IMR-90 (cell line): ENCODE measurements at regions not wholly inside any gene's neighbourhood (a gene's known extent, or its start where the extent isn't known, plus 50 kb on each side); places are given as distances from the start of the nearest gene placed in this dataset.

ENCODE experiments used
- ATAC-seq: fragments of 200-7000 bp; cut with Tn5 transposase; 2 replicates; pipeline ENCODE4 v1.9.1; 2020; ENCODE audit warnings: low read depth, mild to moderate bottlenecking, moderate library complexity
- BruUV-seq: library from RNA; stranded (reverse); fragments of 400-500 nt; replicated peaks from 2 replicates; lab custom pipeline; 2021; lab: Mats Ljungman, UMichigan
- CTCF ChIA-PET: fragments of 300-600 bp; formaldehyde crosslinking; extraction: SDS; loops from one replicate; lab custom pipeline; 2021; ENCODE audit warnings: antibody characterized with exemption; lab: Yijun Ruan, JAX
- POLR2A ChIA-PET: fragments of 300-600 bp; sonication (Branson Sonifier 250); formaldehyde crosslinking; loops from one replicate; lab custom pipeline; 2022; ENCODE audit warnings: antibody characterized with exemption; ENCODE audit not compliant: unreplicated experiment; lab: Charles Lee
- DNase-seq: peaks from one replicate; pipeline ENCODE4 v3.0.0; 2013
- H2AFZ ChIP-seq: replicated peaks from 2 replicates; pipeline ENCODE3; 2013; ENCODE audit warnings: low read length, mild to moderate bottlenecking; ENCODE audit not compliant: poor library complexity
- H2AK5ac ChIP-seq: 2 replicates; pipeline ENCODE4 v1.6.1; 2013; ENCODE audit warnings: low read depth, low read length, inconsistent platforms
- H2AK9ac ChIP-seq: replicated peaks from 2 replicates; pipeline ENCODE3; 2013; ENCODE audit warnings: mild to moderate bottlenecking, low read depth, low read length, moderate library complexity; ENCODE audit not compliant: poor library complexity
- H2BK120ac ChIP-seq: 2 replicates; pipeline ENCODE4 v1.6.1; 2013; ENCODE audit warnings: low read depth, low read length, inconsistent platforms
- H2BK15ac ChIP-seq: 3 replicates; pipeline ENCODE4 v1.6.1; 2013; ENCODE audit warnings: low read depth, low read length, inconsistent platforms
- H2BK20ac ChIP-seq: 2 replicates; pipeline ENCODE4 v1.6.1; 2013; ENCODE audit warnings: low read depth, mild to moderate bottlenecking, inconsistent platforms, low read length, moderate library complexity
- H2BK5ac ChIP-seq: 2 replicates; pipeline ENCODE4 v1.6.1; 2013; ENCODE audit warnings: mild to moderate bottlenecking, low read depth, low read length, inconsistent platforms; ENCODE audit not compliant: poor library complexity, severe bottlenecking
- H3K14ac ChIP-seq: replicated peaks from 2 replicates; pipeline ENCODE4 v1.6.1; 2013; ENCODE audit warnings: low read depth, low read length, inconsistent platforms
- H3K18ac ChIP-seq: 2 replicates; pipeline ENCODE4 v1.6.1; 2013; ENCODE audit warnings: low read depth, low read length, control low read depth
- H3K23ac ChIP-seq: 2 replicates; pipeline ENCODE4 v1.6.1; 2013; ENCODE audit warnings: low read depth, low read length, inconsistent platforms
- H3K27ac ChIP-seq: 2 replicates; pipeline ENCODE4 v1.5.1; 2013; ENCODE audit warnings: mild to moderate bottlenecking, control low read depth, low read length; ENCODE audit not compliant: insufficient read depth
- H3K27me3 ChIP-seq: 2 replicates; pipeline ENCODE4 v1.6.1; 2013; ENCODE audit warnings: low read length; ENCODE audit not compliant: control insufficient read depth, insufficient read depth
- H3K36me3 ChIP-seq: 2 replicates; pipeline ENCODE4 v1.6.1; 2013; ENCODE audit warnings: low read length, mixed read lengths; ENCODE audit not compliant: control insufficient read depth, insufficient read depth
- H3K4ac ChIP-seq: 2 replicates; pipeline ENCODE4 v1.6.1; 2013; ENCODE audit warnings: low read depth, low read length, inconsistent platforms
- H3K4me1 ChIP-seq: 2 replicates; pipeline ENCODE4 v1.6.1; 2013; ENCODE audit warnings: low read length, mixed read lengths; ENCODE audit not compliant: control insufficient read depth, insufficient read depth
- H3K4me2 ChIP-seq: 2 replicates; pipeline ENCODE4 v1.6.1; 2013; ENCODE audit warnings: low read depth, mild to moderate bottlenecking, control low read depth, low read length, moderate library complexity
- H3K4me3 ChIP-seq: 2 replicates; pipeline ENCODE4 v1.5.1; 2013; ENCODE audit warnings: low read depth, mild to moderate bottlenecking, control low read depth, low read length, moderate library complexity; ENCODE audit not compliant: insufficient read depth
- H3K56ac ChIP-seq: 2 replicates; pipeline ENCODE4 v1.6.1; 2013; ENCODE audit warnings: low read length, inconsistent platforms; ENCODE audit not compliant: insufficient read depth; ENCODE audit errors: extremely low read depth
- H3K79me1 ChIP-seq, 2 experiments: 2 replicates each; pipeline ENCODE4 v1.6.1; 2013; ENCODE audit warnings: low read length in 2 of 2, inconsistent platforms in 1 of 2, low read depth in 1 of 2
- H3K9ac ChIP-seq: 2 replicates; pipeline ENCODE4 v1.6.1; 2013; ENCODE audit warnings: low read depth, low read length, control low read depth
- H3K9me1 ChIP-seq: 2 replicates; pipeline ENCODE4 v1.6.1; 2013; ENCODE audit warnings: low read length, inconsistent platforms; ENCODE audit not compliant: insufficient read depth
- H3K9me3 ChIP-seq: 2 replicates; pipeline ENCODE4 v1.6.1; 2013; ENCODE audit warnings: low read length; ENCODE audit not compliant: control insufficient read depth, insufficient read depth
- H4K20me1 ChIP-seq: 2 replicates; pipeline ENCODE4 v1.6.1; 2013; ENCODE audit warnings: low read length, inconsistent platforms; ENCODE audit not compliant: insufficient read depth
- H4K5ac ChIP-seq: 2 replicates; pipeline ENCODE4 v1.6.1; 2013; ENCODE audit warnings: mild to moderate bottlenecking, low read depth, low read length, control low read depth
- H4K8ac ChIP-seq, 2 experiments: 2 replicates each; pipeline ENCODE4 v1.6.1; 2013; ENCODE audit warnings: low read depth in 2 of 2, low read length in 2 of 2, control low read depth in 1 of 2, inconsistent platforms in 1 of 2
- H4K91ac ChIP-seq: 2 replicates; pipeline ENCODE4 v1.6.1; 2013; ENCODE audit warnings: low read depth, low read length, inconsistent platforms; ENCODE audit not compliant: insufficient read depth
- MXI1 ChIP-seq: IDR thresholded peaks from 2 replicates; pipeline ENCODE4 v1.6.1; 2012; ENCODE audit warnings: low read depth, mild to moderate bottlenecking, low read length, moderate library complexity, borderline replicate concordance
- POLR2A ChIP-seq: IDR thresholded peaks from 2 replicates; pipeline ENCODE4 v1.6.1; 2012; ENCODE audit warnings: mild to moderate bottlenecking, low read depth, low read length
- RCOR1 ChIP-seq: IDR thresholded peaks from 2 replicates; pipeline ENCODE4 v1.6.1; 2012; ENCODE audit warnings: mild to moderate bottlenecking, low read length, improper control_type of control experiment; ENCODE audit not compliant: insufficient replicate concordance
- SMC3 ChIP-seq: fragments of 150-350 bp; IDR thresholded peaks from 2 replicates; pipeline ENCODE4 v1.6.1; 2016; ENCODE audit warnings: low read depth, mild to moderate bottlenecking, antibody characterized with exemption, low read length, moderate library complexity
- WGBS, 2 experiments: methylation state at CpG; one replicate each; pipeline versions ENCODE4 v1.1.5 to v1.1.7; 2013; ENCODE audit warnings: missing lambda C conversion rate in 2 of 2; ENCODE audit not compliant: insufficient read length in 1 of 2; ENCODE audit errors: extremely low coverage in 2 of 2; 5-methylcytosine and 5-hydroxymethylcytosine counted together
- dilution Hi-C: fragments of 300-500 bp; cut with HindIII; formaldehyde crosslinking; loops from one replicate; pipeline ENCODE4 v1.14.3; 2018; ENCODE audit warnings: low sequenced_read_pairs; ENCODE audit not compliant: unreplicated experiment
- in situ Hi-C: fragments of 300-500 bp; cut with MboI; formaldehyde crosslinking; loops from 3 replicates; pipeline ENCODE4 v1.14.3; 2019; ENCODE audit warnings: low sequenced_read_pairs, inconsistent platforms, mixed read lengths
- intact Hi-C: fragments of 100-400 bp; cut with micrococcal nuclease; formaldehyde crosslinking; loops from 2 replicates; pipeline ENCODE4 v1.10.0; 2022
- TF ChIP-seq, protein P1 (sequence below): conservative IDR thresholded peaks from 2 replicates; pipeline ENCODE4 v1.5.1; 2012; ENCODE audit warnings: mild to moderate bottlenecking, low read depth, low read length, improper control_type of control experiment
- TF ChIP-seq, protein P2 (sequence below): fragments of 150-350 bp; IDR thresholded peaks from 2 replicates; pipeline ENCODE4 v1.6.1; 2016; ENCODE audit warnings: low read depth, mild to moderate bottlenecking, low read length, moderate library complexity, borderline replicate concordance

DNA sequence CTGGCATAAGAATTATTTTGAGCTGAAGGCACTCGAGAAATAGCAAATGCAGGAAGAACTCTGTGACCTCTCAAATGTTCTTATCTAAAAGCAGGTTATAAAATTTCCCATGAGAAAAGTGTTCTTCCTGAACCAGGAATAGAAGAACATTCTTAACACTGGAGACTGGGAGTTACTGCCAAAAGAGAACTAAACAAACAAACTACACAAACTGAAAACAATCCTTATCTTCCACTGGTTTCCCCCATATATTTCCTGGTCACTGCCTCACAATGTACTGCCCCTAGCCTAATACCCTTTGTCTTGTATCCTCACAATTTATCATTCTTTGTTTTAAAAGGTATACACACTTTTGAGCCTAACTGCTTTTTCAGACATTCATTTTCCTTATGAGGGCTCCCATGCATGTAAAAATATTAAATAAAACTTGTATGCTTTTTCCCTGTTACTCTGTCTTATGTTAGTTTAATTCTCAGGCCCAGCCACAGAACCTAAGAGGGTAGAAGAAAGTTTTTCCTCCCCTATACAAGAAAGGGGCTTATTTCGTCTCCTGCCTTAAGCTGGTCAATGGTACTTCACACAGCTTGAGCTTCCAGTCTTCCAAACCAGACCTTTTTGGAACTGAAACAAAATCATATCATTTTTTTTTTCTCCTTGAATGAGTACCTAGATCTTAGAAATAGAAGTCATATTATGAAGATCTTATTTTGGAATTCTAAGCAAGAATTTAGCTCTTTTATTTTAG, 110.6 kb downstream of the MSTN start:
- H3K36me3 ChIP-seq, result no peaks in the 10 kb centered on the region
- no peak overlapping the region for H4K8ac ChIP-seq
- no peak overlapping the region for H2AK9ac ChIP-seq
- BruUV-seq, result no TSS peak
- H2BK15ac ChIP-seq, result no peak overlapping the region
- no peak for ATAC-seq
- no peak overlapping the region for H2AK5ac ChIP-seq
- H2AFZ ChIP-seq, result no peak overlapping the region
- no peak overlapping the region for H3K4me3 ChIP-seq
- no peak overlapping the region for H2BK120ac ChIP-seq
- no peak overlapping the region for H4K5ac ChIP-seq
- no peak overlapping the region for H3K23ac ChIP-seq
- H4K20me1 ChIP-seq, result no peaks in the 10 kb centered on the region
- intact Hi-C loops (no loop called here), dilution Hi-C loops (no loop called here), in situ Hi-C loops (no loop called here)
- no peaks in the 10 kb centered on the region for H3K79me1 ChIP-seq
- no peaks in the 10 kb centered on the region for H3K9me1 ChIP-seq
- H3K4ac ChIP-seq, result no peak overlapping the region
- H3K18ac ChIP-seq, result no peak overlapping the region
- H3K56ac ChIP-seq, result no peak overlapping the region
- H3K4me1 ChIP-seq, result no peaks in the 10 kb centered on the region
- no peak overlapping the region for H2BK20ac ChIP-seq
- no CpG with 5 or more reads among the region's 2 CpGs for WGBS, 2 experiments
- no peaks in the 10 kb centered on the region for H3K27me3 ChIP-seq
- H2BK5ac ChIP-seq, result no peak overlapping the region
- no peak overlapping the region for H3K14ac ChIP-seq
- TF ChIP-seq, protein P1, sequence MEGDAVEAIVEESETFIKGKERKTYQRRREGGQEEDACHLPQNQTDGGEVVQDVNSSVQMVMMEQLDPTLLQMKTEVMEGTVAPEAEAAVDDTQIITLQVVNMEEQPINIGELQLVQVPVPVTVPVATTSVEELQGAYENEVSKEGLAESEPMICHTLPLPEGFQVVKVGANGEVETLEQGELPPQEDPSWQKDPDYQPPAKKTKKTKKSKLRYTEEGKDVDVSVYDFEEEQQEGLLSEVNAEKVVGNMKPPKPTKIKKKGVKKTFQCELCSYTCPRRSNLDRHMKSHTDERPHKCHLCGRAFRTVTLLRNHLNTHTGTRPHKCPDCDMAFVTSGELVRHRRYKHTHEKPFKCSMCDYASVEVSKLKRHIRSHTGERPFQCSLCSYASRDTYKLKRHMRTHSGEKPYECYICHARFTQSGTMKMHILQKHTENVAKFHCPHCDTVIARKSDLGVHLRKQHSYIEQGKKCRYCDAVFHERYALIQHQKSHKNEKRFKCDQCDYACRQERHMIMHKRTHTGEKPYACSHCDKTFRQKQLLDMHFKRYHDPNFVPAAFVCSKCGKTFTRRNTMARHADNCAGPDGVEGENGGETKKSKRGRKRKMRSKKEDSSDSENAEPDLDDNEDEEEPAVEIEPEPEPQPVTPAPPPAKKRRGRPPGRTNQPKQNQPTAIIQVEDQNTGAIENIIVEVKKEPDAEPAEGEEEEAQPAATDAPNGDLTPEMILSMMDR, result no peak
- TF ChIP-seq POLR2A, result no peak
- TF ChIP-seq RCOR1, result no peak
- no peak for TF ChIP-seq SMC3
- TF ChIP-seq MXI1, result no peak
- TF ChIP-seq, protein P2, sequence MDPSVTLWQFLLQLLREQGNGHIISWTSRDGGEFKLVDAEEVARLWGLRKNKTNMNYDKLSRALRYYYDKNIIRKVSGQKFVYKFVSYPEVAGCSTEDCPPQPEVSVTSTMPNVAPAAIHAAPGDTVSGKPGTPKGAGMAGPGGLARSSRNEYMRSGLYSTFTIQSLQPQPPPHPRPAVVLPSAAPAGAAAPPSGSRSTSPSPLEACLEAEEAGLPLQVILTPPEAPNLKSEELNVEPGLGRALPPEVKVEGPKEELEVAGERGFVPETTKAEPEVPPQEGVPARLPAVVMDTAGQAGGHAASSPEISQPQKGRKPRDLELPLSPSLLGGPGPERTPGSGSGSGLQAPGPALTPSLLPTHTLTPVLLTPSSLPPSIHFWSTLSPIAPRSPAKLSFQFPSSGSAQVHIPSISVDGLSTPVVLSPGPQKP, result no peak
- H4K91ac ChIP-seq, result no peak overlapping the region; the same call in 1 of the 2 replicates
- DNase-seq, result no peak
- ChIA-PET POLR2A (no interaction called here), CTCF (no interaction called here)
- no peak overlapping the region for H3K9ac ChIP-seq
- H3K4me2 ChIP-seq, result no peak overlapping the region
- no peak overlapping the region for H3K27ac ChIP-seq
- H3K9me3 ChIP-seq, result no peaks in the 10 kb centered on the region
